GM10248 (cell line): ENCODE measurements at regions not wholly inside any gene's neighbourhood (a gene's known extent, or its start where the extent isn't known, plus 50 kb on each side); places are given as distances from the start of the nearest gene placed in this dataset.

Experiments
- CTCF ChIA-PET: fragments of 300-600 bp; sonication (Branson Sonifier 250); formaldehyde crosslinking; extraction: SDS; loops from one replicate; lab custom pipeline; 2021; ENCODE audit warnings: antibody characterized with exemption; lab: Yijun Ruan, JAX
- POLR2A ChIA-PET: fragments of 350-650 bp; sonication (Branson Sonifier 250); formaldehyde crosslinking; extraction: SDS; loops from one replicate; lab custom pipeline; 2020; ENCODE audit warnings: antibody characterized with exemption; lab: Yijun Ruan, JAX
- DNase-seq: peaks from one replicate; pipeline ENCODE4 v3.0.0; 2012; ENCODE audit errors: extremely low spot score
- CTCF ChIP-seq: IDR thresholded peaks from 2 replicates; pipeline ENCODE4 v1.5.1; 2012; ENCODE audit warnings: mild to moderate bottlenecking, low read depth; ENCODE audit errors: extremely low read depth, missing control alignments, control extremely low read depth

GRCh38 chr12:77163074-77164038 lies 98.0 kb upstream of the E2F7 start:
- ChIA-PET POLR2A (no interaction called here), CTCF (no interaction called here)
- DNase-seq, result no peak
- TF ChIP-seq CTCF, result no peak

- CTCF ChIA-PET, result no interaction called here
- DNase-seq, result no peak
- TF ChIP-seq CTCF, result no peak
- POLR2A ChIA-PET, result no interaction called here
Observed at GRCh38 chr12:77161944-77162343, 96.6 kb upstream of the E2F7 start.

GRCh38 chr12:77160931-77161330 lies 95.6 kb upstream of the E2F7 start:
- ChIA-PET CTCF (no interaction called here), POLR2A (no interaction called here)
- TF ChIP-seq CTCF, result no peak
- DNase-seq, result no peak

GRCh38 chr12:77153706-77154105 lies 88.3 kb upstream of the E2F7 start:
- ChIA-PET CTCF (no interaction called here), POLR2A (no interaction called here)
- DNase-seq, result no peak
- no peak for TF ChIP-seq CTCF

GRCh38 chr12:77152623-77153193 lies 87.3 kb upstream of the E2F7 start:
- DNase-seq, result no peak
- POLR2A ChIA-PET, result no interaction called here
- TF ChIP-seq CTCF, result peak; percentile 33
- CTCF ChIA-PET, result interaction anchor here (1.0 to 1.1 kb wide), 2 partner anchors 532 to 773 kb away, joined by 3 to 4 read pairs; no protein-coding TSS in a partner anchor

GRCh38 chr12:77151030-77151429 lies 85.7 kb upstream of the E2F7 start:
- no peak for DNase-seq
- ChIA-PET CTCF (no interaction called here), POLR2A (no interaction called here)
- TF ChIP-seq CTCF, result no peak
